GM19463 (cell line): ENCODE measurements at regions not wholly inside any gene's neighbourhood (a gene's known extent, or its start where the extent isn't known, plus 50 kb on each side); places are given as distances from the start of the nearest gene placed in this dataset.

Source experiments
- ATAC-seq: cut with Tn5 transposase; IDR thresholded peaks from one replicate; pipeline ENCODE4 v1.9.1; 2021; ENCODE audit warnings: mild to moderate bottlenecking, moderate library complexity; ENCODE audit not compliant: unreplicated experiment

GRCh38 chr1:214923278-214923915 is 159.1 kb upstream of the KCNK2 start:
- no peak for ATAC-seq

- ATAC-seq: no peak
Observed at GRCh38 chr1:214927796-214928195, 154.7 kb upstream of the KCNK2 start.

GRCh38 chr1:214928574-214928973 is 154.0 kb upstream of the KCNK2 start:
- ATAC-seq: no peak

- no peak for ATAC-seq
Observed at GRCh38 chr1:214933375-214933774, 149.2 kb upstream of the KCNK2 start.

GRCh38 chr1:214934045-214934444 is 148.5 kb upstream of the KCNK2 start:
- no peak for ATAC-seq

GRCh38 chr1:214935258-214935657 is 147.3 kb upstream of the KCNK2 start:
- ATAC-seq: no peak

GRCh38 chr1:214939180-214939579 is 143.4 kb upstream of the KCNK2 start:
- ATAC-seq: no peak

GRCh38 chr1:214941061-214941460 is 141.5 kb upstream of the KCNK2 start:
- no peak for ATAC-seq

GRCh38 chr1:214943054-214943453 is 139.5 kb upstream of the KCNK2 start:
- ATAC-seq: no peak

- ATAC-seq: no peak
Observed at GRCh38 chr1:214946615-214947014, 135.9 kb upstream of the KCNK2 start.

- ATAC-seq: no peak
Observed at GRCh38 chr1:214952648-214953047, 129.9 kb upstream of the KCNK2 start.

- no peak for ATAC-seq
Observed at GRCh38 chr1:214953901-214954616, 128.5 kb upstream of the KCNK2 start.

- no peak for ATAC-seq
Observed at GRCh38 chr1:214954617-214954949, 128.0 kb upstream of the KCNK2 start.

- ATAC-seq: no peak
Observed at GRCh38 chr1:214957330-214958137, 125.0 kb upstream of the KCNK2 start.

- no peak for ATAC-seq
Observed at GRCh38 chr1:214958486-214958885, 124.1 kb upstream of the KCNK2 start.

GRCh38 chr1:214966346-214966745 is 116.2 kb upstream of the KCNK2 start:
- no peak for ATAC-seq

- no peak for ATAC-seq
Observed at GRCh38 chr1:214967865-214968575, 114.5 kb upstream of the KCNK2 start.

GRCh38 chr1:214970016-214970415 is 112.5 kb upstream of the KCNK2 start:
- ATAC-seq: no peak

GRCh38 chr1:214971071-214971470 is 111.5 kb upstream of the KCNK2 start:
- no peak for ATAC-seq

- ATAC-seq: no peak
Observed at GRCh38 chr1:214974002-214974401, 108.5 kb upstream of the KCNK2 start.

GRCh38 chr1:214976665-214977064 is 105.9 kb upstream of the KCNK2 start:
- ATAC-seq: no peak
